Activated naive CD4-positive, alpha-beta T cell treated with anti-CD3 and anti-CD28 coated beads, Interleukin-2, amount 50 U/mL, for 16 hours (primary cell): ENCODE measurements at regions not wholly inside any gene's neighbourhood (a gene's known extent, or its start where the extent isn't known, plus 50 kb on each side); places are given as distances from the start of the nearest gene placed in this dataset.
"Not testable (repeated sequence)": the region's sequence is repeated elsewhere in the genome, so short reads cannot be mapped to it uniquely, and the experiment has no call there.

ENCODE experiments used
- DNase-seq: peaks from one replicate; pipeline ENCODE4 v3.0.0-alpha.2; 2020

DNA sequence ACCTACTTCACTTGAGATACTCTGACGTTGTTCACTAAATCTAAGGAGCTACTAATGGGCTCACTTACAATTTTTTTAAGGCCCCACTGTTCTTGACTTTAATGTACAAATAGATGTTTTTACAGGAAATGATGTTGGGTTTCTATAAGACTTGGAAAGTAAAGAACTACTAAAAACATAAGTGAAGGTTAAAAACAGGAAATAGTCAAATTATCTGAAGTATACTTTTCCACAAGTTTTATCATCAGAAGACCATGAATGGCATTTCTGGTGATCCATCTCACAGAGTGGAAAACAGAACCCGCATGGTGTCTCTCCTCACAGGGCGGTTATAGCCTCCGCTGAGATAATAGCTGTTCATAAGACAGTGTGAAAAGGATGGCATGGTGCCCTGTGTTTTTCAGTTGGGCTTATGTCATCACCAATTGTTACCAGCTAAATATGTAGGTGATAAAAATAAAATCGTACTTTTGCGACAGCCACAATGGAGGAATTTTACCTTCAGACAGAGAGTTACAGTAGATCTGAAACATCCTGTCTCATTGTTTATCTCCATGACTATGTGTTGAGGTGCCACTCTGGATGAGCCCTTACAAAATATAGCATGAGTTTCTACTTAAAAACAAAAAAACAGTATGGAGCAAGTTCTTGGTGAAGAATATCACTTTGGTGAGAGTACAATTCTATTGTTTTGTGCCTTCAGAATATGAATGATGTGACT, 462.4 kb downstream of the RAP2B start:
- peak; percentile 29 for DNase-seq

DNA sequence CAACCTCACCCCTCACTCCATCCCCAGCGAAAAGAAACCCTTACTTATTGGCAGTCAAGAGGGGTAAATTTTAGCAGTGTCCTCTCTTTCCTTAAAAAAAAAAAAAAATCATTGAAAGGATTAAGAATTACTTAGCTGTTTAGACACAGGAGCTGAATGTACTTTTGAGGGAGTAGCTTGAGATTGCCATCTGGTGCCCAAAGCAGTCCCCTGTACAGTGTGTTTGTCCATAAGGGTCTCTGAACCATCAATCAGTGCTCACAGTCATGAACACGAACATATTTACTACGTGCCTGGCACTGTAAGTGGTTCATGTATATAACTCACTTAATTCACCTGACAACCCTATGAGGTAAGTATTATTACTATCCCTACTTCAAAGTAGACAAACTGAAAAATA, 463.5 kb downstream of the RAP2B start:
- no peak for DNase-seq

DNA sequence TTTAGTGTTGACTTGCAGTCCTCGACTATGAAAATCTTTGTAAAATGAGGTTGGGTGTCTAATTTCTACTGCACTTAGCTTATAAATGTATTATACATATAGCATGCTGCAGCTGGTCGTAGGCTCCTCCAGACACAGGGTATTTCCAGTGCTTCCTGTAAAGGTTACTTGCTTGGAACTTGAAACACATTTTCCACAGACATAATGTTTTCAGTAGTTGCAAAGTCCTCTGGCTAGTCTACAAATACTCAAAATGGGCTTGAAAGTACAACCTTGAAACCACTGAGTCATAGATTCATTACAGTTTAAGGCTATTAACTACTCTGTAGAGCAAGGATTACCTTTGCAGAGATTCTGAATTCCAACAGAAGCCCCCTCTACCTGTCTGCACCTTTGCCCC, 464.1 kb downstream of the RAP2B start:
- peak; percentile 19 for DNase-seq

DNA sequence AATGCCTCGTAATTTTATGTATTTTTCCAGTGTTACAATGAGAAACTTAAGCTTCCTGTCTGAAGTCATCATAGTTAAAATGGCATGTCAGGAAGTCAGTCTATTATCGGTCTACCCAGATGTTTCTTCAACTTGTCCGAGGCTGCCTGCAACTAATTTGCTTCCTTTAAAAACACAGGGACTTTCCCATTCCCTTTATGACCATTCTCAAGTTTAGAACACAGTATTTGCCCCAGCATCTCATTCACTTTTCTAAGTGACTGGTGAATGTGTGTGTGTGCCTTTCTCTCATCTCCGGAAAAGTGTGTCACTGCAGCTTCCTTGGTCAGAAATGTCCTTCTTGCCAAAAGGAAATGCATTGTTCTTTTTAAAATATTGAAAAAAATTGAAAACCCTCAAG, 466.6 kb downstream of the RAP2B start:
- DNase-seq = no peak

DNA sequence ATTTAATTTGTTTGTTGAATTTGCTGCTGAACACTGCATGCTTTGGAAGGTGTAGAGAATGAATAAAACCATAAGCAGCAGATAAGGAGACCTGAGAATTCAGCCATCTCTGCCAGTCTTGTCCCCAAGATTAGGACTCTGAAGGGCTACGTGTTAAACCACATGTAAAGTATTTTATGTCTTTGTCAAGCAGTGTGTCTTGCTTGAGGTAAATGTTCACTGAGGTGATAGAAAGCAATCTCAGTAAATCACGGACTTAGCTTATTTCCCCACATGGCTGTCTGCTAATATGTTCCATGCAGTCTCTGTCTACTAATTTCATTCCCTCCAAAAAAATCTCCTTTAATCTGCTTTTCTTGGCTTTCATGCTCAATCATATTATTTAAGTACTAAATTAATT, 467.1 kb downstream of the RAP2B start:
- no peak for DNase-seq

DNA sequence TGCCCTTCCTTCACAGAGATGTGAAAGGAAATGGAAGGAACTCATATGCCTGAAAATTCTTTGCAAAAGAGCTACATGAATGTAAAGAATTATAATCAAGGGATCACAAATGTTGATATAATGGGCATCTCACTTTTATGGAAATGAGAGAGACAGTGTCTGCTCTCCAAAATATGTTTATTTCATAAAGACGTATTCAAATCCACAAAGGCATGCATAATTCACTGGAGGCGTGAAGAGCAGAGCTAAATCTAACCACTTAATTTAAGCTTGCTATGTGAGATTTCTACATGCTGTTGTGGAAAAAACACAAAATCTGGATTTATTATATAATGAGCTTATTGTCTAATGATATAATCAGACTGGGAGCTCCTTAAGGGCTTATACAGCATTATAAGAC, 469.1 kb downstream of the RAP2B start:
- no peak for DNase-seq

DNA sequence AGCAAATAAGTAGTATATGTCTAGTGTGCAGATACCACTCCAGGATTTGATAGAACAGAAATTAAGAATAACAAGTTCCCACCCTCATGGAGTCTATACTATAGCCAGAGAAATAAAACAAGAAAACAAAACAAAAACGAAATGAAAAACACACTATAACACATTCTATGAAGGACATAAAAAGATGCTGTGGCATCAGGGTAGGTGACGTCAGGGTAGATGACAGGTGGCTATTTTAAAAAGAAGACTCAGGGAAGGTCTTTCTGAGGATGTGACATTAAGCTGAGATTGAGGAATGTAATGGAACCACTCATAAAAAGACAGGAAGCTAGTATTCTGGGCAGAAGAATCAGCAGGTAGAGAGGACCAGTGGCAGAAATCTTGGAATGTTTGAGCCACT, 469.6 kb downstream of the RAP2B start:
- DNase-seq = no peak

DNA sequence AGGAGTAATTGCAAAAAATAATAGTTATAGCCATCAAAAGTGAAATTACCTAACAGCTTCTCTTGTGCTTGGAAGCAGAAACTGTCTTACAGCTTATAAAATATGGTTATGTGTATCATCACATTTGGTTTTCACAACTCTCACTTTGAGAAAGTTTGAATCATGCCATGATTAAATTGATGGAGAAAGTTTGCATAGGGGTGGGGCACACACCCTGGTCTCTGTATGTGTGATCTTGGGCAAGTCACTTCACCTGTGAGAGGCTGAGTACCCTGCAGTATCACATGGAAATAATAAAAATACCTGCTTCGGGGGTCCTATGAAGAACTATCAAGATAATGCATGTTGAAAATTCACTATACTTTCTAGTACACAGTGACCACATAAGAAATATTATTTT, 471.4 kb downstream of the RAP2B start:
- DNase-seq = no peak

DNA sequence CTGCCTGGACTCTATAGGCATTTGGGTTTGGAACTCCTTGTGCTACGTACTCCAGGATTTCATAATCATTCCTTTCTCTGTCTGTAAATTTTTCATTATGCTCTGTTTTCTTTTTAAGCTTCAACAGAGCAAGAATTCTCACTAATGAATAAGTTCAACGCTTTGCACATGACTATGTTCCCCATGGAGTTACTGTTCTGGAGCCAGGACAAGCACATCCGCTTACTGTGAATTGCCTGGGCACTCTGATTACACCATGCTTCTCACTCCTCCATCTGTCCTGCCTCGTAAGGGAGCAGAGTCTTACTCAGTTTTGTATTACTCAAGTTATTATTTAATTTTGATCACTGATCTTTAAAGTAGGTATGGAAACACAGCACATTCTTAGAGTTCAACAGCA, 472.7 kb downstream of the RAP2B start:
- DNase-seq = no peak

DNA sequence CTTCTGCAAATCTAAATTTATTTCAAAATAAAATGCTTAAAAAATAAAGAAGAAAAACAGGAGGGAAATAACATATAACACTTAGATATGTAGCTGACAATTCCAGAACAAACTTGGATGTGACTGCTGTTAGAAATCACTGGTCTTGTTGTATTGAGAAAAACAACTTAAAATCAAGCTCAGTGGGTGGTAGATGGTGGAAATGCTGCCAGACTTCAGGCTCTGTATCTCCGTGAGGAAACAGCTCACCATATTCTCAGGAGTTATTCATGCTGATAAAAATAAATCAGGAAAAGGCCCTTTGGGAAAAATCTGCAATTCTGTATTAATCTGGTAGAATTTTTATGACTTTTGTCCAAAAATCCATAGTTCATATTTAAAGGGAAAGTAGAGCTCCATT, 477.6 kb downstream of the RAP2B start:
- DNase-seq = no peak

DNA sequence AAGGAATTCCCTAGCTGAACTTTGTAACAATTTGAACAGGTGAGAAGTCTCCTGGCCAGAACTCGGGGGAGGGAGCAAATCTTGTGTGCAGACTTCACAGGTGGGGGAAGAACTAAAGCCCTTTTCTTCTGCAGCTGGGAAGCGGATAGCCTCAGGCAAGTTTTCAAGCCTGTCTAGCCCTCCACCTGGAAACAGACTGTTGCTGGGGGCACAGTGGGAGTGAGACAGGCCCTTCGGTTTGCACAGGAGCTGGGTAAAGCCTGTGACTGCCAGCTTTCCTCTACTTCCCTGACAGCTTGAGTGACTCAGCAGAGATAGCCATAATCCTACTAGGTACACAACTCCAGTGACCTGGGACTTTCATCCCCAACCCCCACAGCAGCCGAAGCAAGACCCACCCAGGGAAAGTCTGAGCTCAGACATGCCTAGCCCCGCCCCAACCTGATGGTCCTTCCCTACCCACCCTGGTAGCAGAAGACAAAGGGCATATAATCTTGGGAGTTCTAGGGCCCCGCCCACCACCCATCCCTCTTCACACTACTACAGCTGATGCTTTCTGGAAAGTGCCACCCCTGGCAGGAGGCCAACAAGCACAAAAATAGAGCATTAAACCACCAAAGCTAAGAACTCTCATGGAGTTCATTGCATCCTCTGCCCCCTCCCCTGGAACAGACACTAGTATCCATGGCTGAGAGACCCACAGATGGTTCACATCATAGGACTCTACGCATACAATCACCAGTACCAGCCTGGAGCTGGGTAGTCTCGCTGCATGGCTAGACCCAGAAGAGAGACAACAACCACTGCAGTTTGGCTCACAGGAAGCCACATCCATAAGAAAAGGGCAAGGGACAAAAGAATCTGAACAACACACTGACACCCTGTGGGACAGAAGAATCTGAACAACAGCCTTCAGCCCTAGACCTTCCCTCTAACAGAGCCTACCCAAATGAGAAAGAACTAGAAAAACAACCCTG, 479.0 kb downstream of the RAP2B start:
- no peak for DNase-seq

DNA sequence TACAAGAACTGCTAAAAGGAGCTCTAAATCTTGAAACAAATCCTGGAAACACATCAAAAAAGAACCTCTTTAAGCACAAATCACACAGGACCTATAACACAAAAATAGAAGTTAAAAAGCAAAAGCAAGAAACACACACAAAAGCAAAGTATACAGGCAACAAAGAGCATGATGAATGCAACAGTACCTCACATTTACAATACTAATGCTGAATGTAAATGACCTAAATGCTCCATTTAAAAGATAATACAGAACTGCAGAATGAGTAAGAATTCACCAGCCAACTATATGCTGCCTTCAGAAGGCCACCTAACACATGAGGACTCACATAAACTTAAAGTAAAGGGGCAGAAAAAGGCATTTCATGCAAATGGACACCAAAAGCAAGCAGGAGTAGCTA, 478.6 kb upstream of the ARHGEF26 start:
- DNase-seq = not testable (repeated sequence)

DNA sequence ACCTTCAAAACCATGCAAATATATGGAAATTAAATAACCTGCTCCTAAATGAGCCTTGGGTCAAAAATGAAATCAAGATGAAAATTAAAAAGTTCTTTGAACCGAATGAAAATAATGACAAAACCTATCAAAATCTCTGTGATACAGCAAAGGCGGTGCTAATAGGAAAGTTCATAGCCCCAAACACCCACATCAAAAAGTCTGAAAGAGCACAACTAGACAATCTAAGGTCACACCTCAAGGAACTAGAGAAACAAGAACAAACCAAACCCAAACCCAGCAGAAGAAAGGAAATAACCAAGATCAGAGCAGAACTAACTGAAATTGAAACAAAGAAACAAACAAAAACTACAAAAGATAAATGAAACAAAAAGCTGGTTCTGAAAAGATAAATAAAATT, 477.7 kb upstream of the ARHGEF26 start:
- DNase-seq = not testable (repeated sequence)

DNA sequence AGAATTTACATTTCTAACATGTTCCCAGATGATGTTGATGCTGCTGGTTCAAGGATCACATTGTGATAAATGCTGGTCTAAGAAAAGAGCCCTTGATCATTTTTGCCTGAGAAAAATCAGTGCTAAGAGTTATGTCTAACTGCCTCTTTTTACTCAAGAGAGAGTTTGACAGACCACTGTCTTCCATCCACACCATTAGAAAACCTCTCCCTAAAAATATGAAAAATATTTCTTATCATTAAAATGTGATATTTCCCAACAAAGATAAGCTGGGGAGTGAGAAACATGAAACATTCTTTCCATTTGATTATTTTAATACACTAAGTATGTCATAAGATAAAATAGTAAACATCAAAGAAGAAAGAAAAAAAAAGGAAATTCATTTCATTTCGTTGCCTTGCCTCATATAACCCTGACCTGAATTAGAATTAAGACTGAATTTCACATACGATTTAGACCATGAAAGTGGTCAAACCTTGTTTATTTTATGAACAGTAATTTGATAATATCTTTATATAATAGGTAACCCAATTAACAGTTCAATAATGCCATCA, 471.8 kb upstream of the ARHGEF26 start:
- no peak for DNase-seq

DNA sequence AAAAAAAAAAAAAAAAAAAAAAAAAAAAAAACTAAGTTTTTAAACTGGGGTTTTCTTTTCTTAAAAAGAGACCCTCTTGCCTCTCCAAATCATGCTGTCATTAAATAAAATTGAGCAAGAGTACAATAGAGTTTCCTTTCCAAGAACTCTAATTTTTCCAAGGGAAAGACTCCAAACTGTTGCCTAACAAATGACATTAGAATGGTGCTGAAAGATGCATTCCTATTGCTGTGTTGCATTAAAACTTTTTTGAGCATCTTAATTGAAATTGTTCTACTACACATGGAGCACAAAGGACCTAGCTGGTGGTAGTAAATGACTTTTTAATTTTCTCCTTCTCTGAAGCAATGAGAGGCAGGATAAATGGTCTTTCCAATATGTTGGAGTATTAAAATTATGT, 469.1 kb upstream of the ARHGEF26 start:
- DNase-seq = no peak

DNA sequence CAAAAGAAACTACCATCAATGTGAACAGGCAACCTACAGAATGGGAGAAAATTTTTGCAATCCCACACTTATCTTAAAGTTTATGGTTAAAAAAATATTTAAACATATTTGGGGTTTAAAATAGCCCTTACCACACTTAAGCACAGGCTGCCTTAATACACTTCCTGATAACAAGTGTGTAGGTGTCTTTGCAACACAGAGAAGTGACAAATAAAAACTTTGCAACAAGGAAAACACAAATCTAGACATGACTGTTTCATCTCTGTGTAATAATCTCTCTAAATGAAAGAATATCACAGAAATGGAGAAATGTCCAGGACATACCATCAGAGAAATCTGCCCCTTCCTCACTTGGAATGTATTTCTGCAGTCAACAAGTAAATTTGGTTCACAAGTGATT, 464.1 kb upstream of the ARHGEF26 start:
- DNase-seq = no peak

DNA sequence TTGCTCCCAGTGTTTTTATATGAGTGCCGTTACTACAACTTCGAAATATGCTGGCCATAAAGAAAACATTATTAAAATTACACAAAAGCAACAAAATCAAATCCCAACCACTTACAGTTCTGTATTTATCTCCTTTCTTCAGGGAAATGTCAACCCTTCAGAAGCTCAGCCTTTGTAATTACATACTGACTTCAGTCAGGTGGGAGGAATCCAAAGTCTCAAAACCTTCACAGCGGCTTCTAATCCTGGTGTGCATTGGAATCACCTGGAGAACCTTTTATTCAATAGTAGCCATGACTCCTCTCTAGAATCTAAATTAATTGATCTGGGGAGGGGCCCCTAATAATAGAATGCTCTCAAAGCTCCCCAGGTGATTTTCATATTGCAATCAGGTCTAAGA, 463.7 kb upstream of the ARHGEF26 start:
- DNase-seq = no peak

DNA sequence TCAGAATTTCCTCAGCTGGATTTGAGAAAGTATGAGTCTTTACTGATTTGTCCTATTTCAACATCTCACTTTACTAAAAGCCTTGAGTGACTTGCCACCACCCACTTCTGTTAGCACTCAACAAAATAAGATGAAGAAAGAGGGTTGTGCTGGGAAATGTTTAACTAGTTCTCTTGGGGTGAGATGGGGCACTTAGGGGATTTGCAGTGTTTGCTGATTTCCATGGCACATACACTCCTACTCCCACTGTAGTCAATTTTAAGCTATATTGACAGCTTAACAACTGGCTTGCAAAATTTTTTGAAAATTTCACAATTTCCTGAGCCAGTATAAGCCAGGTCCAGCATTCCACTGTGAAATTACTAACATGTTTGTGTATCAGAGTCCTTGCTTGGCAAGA, 463.1 kb upstream of the ARHGEF26 start:
- no peak for DNase-seq

DNA sequence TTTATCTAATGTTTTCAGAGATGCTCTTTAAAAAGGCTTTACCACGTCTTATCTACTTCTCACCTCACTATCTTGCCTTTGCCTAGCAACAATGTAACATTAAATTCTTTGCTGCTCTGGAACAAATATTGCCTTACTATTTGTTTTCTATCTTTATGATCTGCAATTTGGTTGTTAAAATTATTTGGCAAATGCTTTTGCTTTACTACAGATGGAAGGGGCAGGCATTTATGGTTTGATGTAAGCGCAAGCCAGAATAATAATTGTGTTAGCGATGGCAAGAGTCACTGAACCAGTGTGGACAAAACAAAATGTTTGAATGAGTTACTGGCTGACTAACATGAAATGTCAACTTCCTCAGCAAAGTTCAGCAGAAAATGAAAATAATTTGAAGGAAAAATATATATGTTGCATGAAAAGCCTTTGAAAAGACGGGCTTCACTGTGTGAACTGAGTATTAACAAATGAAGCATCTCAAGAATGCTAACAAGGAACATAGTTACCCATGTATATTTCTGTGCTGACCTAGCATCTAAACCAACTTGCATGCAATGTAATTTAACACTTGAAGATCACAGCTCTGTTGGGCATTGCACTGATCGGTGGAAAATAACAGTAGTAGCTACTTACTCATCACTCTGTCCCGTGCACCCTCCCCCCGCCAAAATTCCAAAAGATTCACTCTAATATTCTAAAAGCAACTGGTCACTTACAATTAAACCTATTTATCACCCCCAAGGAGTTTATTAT, 454.0 kb upstream of the ARHGEF26 start:
- no peak for DNase-seq

DNA sequence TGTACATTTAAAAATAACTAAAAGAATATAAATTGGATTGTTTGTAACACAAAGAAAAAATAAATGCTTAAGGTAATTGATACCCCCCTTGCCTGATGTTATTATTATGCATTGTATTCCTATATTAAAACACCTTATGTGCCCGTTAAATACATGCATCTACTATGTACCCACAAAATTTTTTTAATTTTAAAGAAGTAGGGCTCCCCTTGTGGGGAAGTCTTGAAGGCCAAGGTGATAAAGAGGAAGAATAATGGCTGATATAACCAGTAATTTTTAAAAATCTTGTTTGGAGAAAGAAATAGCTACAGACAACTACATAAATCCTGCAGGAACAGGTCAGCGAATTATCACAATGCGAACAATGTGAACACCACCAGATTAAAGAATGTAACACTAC, 451.7 kb upstream of the ARHGEF26 start:
- DNase-seq = no peak

DNA sequence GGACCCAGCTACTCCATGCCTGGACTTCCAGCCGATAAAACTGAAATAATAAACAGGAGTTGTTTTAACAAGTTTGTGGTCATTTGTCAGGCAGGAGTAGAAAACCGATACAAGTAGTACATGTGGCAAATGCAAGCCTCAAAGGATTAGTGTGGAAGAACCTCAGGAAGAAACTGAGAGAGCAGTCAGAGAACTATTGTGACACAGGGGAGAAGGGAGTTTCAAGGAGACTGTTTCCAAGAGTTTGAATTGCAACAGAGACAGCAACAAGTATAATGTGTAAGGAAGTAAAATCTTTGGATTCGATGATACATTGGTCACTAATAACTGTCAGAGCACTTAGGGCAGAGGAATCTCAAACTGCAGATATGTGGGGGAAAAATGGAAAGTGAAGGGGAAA, 450.6 kb upstream of the ARHGEF26 start:
- DNase-seq = no peak

DNA sequence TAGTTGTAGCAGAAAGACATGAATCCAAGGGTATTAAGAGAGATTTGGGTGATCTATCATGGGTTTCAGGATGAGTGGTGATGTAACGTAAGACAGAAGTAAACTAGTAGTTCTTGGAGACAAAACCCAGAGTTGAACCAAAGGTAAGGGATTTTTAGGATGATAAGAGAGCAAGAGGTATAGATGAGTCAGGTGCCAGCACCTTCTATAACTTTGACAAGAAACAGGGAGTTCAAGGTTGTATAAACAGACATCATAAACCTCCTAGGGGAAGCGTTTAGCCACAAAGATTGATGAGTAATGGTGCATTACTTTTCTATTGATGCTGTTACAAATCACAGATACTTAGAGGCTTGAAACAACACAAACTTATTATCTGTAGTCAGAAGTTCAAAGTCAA, 447.3 kb upstream of the ARHGEF26 start:
- DNase-seq = no peak

DNA sequence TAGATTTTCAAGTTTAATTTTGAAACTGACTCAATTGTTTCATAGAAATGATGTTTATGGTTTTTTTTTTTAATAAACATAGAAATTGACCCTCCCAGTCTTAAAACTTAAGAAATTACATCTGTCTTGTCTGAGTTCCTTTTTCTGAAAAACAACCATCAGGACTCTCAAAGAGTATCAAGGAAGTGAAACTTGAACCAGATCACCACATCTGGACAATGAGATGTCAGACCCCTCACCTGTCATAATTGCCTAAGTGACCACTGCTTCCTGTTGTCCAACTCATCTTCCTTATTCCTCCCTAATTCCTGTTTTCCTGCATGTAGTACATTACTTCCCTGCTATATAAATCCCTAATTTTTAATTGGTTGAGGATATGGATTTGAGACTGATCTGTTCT, 441.5 kb upstream of the ARHGEF26 start:
- DNase-seq = no peak
